ENCODE measurements at regions not wholly inside any gene's neighbourhood (a gene's known extent, or its start where the extent isn't known, plus 50 kb on each side); places are given as distances from the start of the nearest gene placed in this dataset.
"Not testable (repeated sequence)": the region's sequence is repeated elsewhere in the genome, so short reads cannot be mapped to it uniquely, and the experiment has no call there.

- no peak for DNase-seq (ENCODE audit: low read depth)
These were observed 280.1 kb upstream of the RGS17 start for GRCh38 chr6:153411070-153411648.

GRCh38 chr6:153405931-153406330 is 274.8 kb upstream of the RGS17 start:
- no peak for DNase-seq (ENCODE audit: low read depth)

DNA sequence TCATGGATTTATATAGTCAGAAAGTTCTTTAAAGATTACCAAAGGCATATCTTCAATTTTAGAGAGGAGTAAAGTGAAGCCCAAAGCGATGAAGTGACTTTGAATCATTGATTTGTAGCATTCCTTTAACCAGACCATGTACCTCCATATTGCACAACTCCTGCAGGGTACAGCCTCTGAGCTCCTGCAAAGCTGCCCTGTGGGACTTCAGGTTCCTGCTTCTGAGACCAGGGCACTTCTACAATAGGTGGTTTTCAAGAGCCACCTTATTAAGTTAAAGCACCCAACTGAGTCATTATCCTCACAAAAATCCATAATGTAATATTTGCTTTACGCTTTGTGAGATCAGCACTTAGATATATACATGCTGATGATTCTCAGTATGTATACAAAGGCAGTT is 270.7 kb upstream of the RGS17 start:
- no peak for DNase-seq (ENCODE audit: low read depth)

DNA sequence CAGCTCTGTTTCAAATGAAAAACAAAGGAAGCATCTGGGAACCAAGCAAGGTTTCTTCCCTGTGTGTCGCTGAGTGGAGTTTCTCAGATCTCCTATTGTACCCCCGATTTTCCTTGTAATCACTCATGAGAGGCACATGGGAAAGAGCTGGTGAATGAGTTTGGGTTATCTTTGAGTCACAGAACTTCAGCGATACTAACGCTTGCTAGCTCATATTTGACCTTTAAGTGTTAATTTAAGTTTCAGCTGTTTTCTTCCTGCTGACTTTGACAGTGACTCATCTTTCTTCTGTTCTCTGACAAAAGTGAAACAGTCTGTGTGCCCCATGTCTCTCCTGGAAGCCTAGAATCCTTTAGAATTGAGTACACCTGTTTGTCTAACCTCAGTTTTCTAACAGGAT is 261.1 kb upstream of the RGS17 start:
- no peak for DNase-seq (ENCODE audit: low read depth)

- no peak for DNase-seq (ENCODE audit: low read depth)
These were observed 242.8 kb upstream of the RGS17 start for GRCh38 chr6:153373869-153374268.

DNA sequence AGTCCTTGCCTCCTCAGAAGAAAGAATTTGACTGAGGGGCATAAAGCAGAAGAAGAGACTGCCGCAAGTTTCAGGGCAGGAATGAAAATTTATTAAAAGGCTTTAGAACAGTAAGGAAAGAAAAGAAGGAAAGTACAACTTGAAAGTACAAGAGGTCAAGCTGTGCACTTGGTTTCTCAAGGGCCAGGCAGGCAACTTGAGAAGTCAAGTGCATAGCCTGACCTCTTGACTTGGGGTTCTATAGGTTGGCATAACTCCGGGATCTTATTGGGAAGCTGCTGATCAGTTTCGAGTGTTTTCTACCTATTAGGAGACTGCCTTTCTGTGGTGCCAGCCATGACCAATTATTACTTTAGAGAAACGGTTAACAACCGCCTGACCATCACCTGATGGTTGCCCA is 237.0 kb upstream of the RGS17 start:
- DNase-seq (ENCODE audit: low read depth), result no peak

GRCh38 chr6:153367021-153367420 is 235.9 kb upstream of the RGS17 start:
- no peak for DNase-seq (ENCODE audit: low read depth)

DNA sequence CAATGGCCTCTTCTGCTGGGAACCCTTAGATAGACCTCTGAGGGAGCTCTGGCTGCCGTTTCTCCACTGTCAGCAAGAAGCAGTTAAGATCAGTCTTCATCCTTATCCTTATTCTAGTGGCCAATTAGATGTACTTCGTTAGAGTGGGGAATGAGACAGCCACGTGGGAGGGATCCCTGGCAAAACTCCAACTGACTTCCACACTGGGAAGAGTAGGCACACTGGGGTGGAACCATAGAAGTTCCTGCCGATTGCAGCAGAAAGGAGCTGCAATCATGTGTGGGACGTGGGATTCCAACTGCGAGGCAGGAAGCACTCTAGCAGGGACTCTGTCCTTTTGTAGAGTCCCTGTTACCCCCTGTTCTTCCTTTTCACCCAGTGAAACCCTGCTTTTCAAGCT is 226.3 kb upstream of the RGS17 start:
- DNase-seq (ENCODE audit: low read depth), result no peak

DNA sequence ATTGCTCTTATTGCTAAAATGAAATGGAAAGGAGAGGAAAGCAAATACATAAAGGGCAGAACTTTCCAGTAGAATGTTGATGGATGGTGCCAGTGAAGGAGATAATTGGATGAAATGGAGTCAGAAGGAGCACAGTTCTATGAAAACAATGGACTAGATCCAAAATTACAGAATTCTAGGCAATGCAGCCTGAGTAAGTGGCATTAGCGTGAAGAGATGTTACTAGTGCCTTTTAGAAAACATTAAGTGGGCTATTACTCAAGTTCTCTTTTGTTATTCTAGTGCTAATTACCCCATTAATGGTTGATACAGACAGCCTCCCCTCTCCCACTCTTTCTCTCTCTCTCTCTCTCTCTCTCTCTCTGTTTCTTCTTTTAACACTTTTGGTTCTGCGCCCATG is 209.5 kb upstream of the RGS17 start:
- no peak for DNase-seq (ENCODE audit: low read depth)

DNA sequence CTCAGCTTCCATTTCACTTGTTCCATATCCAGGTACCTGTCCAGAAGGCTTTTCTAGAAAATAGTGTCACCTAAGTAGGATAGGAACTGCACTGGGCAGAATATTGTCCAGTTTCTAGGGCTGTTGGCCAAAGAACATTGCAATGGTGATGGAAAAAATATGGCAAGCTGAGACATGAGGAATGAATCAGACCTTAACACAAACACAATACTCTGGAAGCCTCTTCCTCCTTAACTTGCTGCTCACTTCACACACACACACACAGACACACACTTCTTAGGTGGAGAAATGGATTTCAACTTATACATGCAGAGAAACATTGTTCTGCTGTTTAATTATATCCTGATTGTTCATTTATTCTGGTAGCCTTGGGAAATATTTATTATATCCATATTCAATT is 203.0 kb upstream of the RGS17 start:
- DNase-seq (ENCODE audit: low read depth), result no peak

DNA sequence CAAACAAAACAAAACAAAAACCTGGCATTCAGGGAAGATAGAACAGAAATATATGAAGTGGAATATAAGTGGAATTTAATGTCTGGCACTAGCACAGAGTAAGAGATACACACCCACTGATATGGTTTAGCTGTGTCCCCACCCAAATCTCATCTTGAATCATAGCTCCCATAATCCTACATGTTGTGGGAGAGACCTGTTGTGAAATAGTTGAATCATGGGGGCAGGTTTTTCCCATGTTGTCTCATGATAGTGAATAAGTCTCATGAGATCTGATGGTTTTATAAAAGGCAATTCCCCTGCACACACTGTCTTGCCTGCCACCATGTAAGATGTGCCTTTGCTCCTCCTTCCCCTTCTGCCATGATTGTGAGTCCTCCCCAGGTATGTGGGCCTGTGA is 200.1 kb upstream of the RGS17 start:
- DNase-seq (ENCODE audit: low read depth), result peak; percentile 0

- no peak for DNase-seq (ENCODE audit: low read depth)
These were observed 197.1 kb upstream of the RGS17 start for GRCh38 chr6:153328194-153328593.

GRCh38 chr6:153325661-153326060 is 194.6 kb upstream of the RGS17 start:
- no peak for DNase-seq (ENCODE audit: low read depth)

DNA sequence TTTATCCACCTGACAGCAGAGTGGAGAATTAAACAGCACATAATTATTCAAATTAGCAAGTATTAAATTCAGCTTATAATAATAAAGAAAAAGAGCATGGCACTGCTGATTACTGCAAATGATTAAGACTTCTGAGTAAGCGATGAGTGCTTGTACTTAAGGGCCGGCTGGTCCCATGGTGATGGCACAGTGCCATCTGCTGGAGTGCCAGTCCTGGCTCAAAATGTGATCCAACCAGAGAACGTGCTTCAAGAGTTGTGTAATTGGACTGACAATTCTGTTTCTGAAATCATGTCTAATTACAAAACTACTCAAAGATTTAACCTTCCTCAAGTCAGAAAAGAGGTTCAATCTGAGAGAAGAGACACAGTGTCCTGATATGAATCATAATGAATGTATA is 181.6 kb upstream of the RGS17 start:
- DNase-seq (ENCODE audit: low read depth), result peak; percentile 40

DNA sequence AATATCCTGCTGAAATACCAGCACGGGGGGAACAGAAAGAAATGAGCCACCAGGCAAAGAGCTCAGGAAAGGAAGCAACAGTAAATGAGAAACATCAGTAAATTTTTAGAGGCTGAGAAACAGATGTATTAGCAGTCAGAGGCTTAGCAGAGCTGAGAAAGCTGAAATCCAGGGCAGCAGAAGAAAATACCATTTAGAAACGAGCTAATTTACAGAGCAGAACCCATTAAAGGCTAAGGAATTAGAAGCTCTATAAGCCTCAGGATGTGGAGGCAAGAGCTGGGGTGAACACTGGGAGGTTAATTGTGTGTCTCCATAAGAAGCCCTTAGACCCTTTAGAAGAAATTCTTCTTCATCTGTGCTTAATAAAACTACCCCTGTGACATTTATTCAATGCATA is 178.6 kb upstream of the RGS17 start:
- DNase-seq (ENCODE audit: low read depth), result no peak

DNA sequence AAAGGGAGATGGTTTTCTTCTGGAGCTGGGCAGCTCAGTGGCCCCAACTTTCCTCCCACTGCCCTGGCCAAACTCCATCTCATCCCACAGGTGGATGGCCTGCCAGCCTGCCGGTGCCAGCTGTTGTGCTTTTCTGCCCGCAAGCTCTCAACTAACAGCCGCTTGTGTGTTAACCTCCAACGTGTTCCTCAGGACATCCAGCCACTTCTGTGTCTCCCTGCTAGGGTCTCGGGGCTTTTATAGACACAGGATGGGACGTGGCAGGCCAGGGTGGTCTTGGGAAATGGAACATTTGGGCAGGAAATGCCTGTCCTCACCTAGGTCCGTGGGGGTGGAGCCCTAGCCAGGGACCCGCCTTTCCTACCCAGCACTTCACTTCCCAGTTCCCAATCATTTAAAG is 171.1 kb upstream of the RGS17 start:
- no peak for DNase-seq (ENCODE audit: low read depth)

DNA sequence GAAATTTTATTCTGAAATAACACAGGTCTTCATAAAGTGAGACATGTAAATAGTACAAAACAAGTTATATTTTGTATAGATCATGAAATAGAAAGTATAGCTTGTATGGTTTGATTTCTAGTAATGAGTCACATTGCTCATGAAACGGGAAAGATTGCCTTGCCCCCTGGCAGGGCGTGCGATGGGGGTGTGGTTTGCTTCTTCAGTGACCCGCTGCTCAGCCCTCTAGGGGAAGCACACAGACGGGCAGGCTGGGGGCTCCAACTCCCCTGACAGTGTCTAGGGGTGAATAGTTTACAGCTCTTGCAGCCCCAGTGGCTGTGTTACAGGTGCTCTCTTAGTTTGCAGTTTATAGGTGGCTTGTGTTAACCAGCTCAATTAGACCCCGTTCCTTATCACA is 170.5 kb upstream of the RGS17 start:
- DNase-seq (ENCODE audit: low read depth), result no peak

- DNase-seq (ENCODE audit: low read depth), result not testable (repeated sequence)
These were observed 151.4 kb upstream of the RGS17 start for GRCh38 chr6:153282456-153282855.

DNA sequence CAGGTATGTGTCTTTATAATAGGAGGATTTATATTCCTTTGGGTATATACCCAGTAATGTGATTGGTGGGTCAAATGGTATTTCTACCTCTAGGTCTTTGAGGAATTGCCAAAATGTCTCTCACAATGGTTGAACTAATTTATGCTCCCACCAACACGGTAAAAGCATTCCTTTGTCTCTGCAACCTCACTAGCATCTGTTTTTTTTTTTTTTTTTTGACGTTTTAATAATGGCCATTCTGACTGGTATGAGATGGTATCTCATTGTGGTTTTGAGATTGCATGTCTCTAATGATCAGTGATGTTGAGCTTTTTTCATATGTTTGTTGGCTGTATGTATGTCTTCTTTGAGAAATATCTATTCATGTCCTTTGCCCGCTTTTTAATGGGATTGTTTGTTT is 144.9 kb upstream of the RGS17 start:
- no peak for DNase-seq (ENCODE audit: low read depth)

GRCh38 chr6:153272201-153272980 is 141.3 kb upstream of the RGS17 start:
- DNase-seq (ENCODE audit: low read depth), result no peak

- no peak for DNase-seq (ENCODE audit: low read depth)
These were observed 132.4 kb upstream of the RGS17 start for GRCh38 chr6:153263489-153263888.

DNA sequence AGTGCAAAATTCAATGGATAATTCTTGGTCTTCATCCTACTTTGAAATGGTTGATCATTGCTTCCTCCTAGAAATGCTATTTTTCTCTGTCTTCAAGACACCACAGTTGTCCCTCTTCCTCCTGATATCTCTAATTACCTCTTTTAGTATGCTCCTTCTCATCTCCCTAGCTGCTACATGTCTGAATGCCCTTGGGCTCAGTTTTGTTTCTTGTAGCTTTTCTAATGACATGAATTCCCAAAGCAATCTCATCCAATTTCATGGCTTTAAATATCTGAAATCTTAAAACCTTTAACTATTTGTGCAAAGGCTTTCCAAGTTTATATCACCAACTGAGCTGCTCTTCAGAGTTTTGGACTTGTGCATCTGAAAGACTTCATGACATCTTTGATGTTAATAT is 120.2 kb upstream of the RGS17 start:
- no peak for DNase-seq (ENCODE audit: low read depth)

DNA sequence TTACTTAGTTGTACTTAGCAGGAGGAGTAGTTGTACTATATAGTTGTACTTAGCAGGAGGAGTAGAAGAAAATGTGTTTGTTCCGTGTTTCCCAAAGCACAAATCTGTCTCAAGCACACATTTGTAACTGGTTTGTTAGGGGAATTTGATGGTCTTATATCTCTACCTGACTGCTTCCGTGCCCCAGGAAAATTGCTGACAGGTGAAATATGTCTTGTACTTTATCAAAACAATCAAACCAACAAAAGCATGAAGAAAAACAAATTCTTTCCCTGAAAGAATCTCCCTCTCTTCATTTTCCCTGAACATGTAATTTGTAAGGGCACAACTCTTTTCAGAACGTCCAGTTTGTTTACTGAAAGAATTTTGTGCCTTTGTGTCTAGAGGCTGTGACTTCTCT is 106.6 kb upstream of the RGS17 start:
- no peak for DNase-seq (ENCODE audit: low read depth)

DNA sequence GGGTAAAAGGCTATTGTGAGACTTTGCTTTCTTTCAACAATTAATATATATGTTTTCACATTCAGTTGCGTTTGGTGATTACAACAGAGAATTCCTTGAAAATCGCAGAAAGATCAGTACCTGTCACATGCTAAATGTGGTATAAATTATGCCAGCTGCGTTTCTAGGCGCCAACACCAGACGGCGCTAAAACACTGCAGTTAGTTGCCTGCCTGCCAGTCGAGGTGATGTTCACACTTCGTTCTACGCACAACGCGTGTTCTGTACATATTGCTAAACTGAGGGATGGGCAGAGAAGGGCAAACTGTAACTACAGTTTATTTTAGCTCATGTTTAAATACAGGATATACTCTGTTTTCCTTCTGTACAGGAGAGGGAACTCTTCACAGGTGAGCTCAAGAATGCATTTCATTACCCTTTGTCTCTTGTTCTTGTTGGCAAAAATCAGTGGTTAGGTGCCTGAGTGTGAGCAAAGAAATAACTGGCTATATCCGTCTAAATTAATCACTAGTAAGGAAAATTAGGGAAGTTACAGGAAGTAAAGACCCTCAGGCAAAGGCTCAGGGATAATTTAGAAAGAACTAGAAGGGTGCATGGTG is 100.1 kb upstream of the RGS17 start:
- peak; percentile 40 for DNase-seq (ENCODE audit: low read depth)

Data from amniotic epithelial cell (primary cell).